Endothelial cell of umbilical vein (primary cell): ENCODE measurements at regions not wholly inside any gene's neighbourhood (a gene's known extent, or its start where the extent isn't known, plus 50 kb on each side); places are given as distances from the start of the nearest gene placed in this dataset.

Source experiments
- JUN ChIP-seq: IDR thresholded peaks from 2 replicates; pipeline ENCODE4 v1.6.1; 2011; ENCODE audit warnings: borderline replicate concordance, low read depth; ENCODE audit not compliant: insufficient read length, insufficient read depth
- MYC ChIP-seq: IDR thresholded peaks from one replicate; pipeline ENCODE4 v1.6.1; 2011; ENCODE audit warnings: mild to moderate bottlenecking, low read depth, low read length
- POLR2A ChIP-seq: IDR thresholded peaks from 2 replicates; pipeline ENCODE4 v1.6.1; 2012; ENCODE audit warnings: low read depth, mild to moderate bottlenecking, control low read depth, low read length
- POLR2AphosphoS5 ChIP-seq: IDR thresholded peaks from 2 replicates; pipeline ENCODE4 v1.6.1; 2012; ENCODE audit warnings: low read depth, mild to moderate bottlenecking, control low read depth, low read length, moderate library complexity; ENCODE audit not compliant: insufficient read depth
- TF ChIP-seq, protein P1 (sequence below), 2 donors: IDR thresholded peaks; 1 replicate in 1 of 2; 2 replicates in 1 of 2; pipeline ENCODE4 v1.5.1; 2011; ENCODE audit warnings: low read length in 2 of 2, mild to moderate bottlenecking in 2 of 2, moderate library complexity in 2 of 2, control low read depth in 1 of 2, inconsistent platforms in 1 of 2, low read depth in 1 of 2; ENCODE audit not compliant: insufficient read depth in 1 of 2; ENCODE audit errors: extremely low read depth in 1 of 2

DNA sequence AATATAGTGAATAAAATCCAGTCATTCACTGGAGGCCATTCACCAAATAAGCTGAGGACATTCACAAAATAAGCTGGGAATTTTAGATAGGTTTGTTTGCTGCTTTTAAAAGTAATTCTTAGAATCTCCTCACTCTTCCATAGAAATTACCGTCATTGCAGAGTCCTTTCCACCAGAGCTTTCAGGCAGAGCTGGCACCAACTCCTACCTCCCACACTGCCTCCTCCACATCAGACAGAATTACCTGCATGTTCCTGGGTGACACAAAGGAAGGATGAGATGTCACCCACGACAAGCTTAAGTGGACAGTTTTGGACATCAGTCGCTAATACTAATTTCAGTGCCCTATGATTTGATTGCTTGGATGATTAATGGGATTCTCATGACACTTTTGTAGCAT, 1113.2 kb downstream of the IGSF11 start:
- TF ChIP-seq JUN (no peak), POLR2A (no peak), MYC (no peak), POLR2AphosphoS5 (no peak)
- TF ChIP-seq, protein P1, sequence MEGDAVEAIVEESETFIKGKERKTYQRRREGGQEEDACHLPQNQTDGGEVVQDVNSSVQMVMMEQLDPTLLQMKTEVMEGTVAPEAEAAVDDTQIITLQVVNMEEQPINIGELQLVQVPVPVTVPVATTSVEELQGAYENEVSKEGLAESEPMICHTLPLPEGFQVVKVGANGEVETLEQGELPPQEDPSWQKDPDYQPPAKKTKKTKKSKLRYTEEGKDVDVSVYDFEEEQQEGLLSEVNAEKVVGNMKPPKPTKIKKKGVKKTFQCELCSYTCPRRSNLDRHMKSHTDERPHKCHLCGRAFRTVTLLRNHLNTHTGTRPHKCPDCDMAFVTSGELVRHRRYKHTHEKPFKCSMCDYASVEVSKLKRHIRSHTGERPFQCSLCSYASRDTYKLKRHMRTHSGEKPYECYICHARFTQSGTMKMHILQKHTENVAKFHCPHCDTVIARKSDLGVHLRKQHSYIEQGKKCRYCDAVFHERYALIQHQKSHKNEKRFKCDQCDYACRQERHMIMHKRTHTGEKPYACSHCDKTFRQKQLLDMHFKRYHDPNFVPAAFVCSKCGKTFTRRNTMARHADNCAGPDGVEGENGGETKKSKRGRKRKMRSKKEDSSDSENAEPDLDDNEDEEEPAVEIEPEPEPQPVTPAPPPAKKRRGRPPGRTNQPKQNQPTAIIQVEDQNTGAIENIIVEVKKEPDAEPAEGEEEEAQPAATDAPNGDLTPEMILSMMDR (IDR thresholded peaks at IDR 0.05; ENCODE audit: extremely low read depth in 1 of 2, insufficient read depth in 1 of 2, low read depth in 1 of 2, low read length in 2 of 2) = no peak
